Thoracic aorta (tissue), 2 donors: ENCODE measurements at regions not wholly inside any gene's neighbourhood (a gene's known extent, or its start where the extent isn't known, plus 50 kb on each side); places are given as distances from the start of the nearest gene placed in this dataset.
A peak's percentile ranks its signal among the peaks of the same experiment; 100 is the strongest.

Experiments
- ATAC-seq: fragments of 150-250 bp; one replicate; pipeline ENCODE4 v1.8.0; 2017; ENCODE audit warnings: low read depth; ENCODE audit not compliant: insufficient number of reproducible peaks, low FRiP score
- DNase-seq: peaks from one replicate; pipeline ENCODE4 v3.0.0-alpha.2; 2020; ENCODE audit warnings: low spot score
- H3K27ac ChIP-seq, 2 donors: fragments of 200-600 bp; sonication (generic); 1 replicate in 1 of 2; 2 replicates in 1 of 2; pipeline ENCODE4 v1.5.1; 2016; ENCODE audit warnings: mild to moderate bottlenecking in 2 of 2, moderate library complexity in 2 of 2
- H3K27me3 ChIP-seq: fragments of 200-600 bp; sonication (generic); replicated peaks from 2 replicates; pipeline ENCODE4 v1.6.0; 2016; ENCODE audit warnings: mild to moderate bottlenecking; ENCODE audit not compliant: insufficient read depth
- H3K36me3 ChIP-seq: fragments of 200-600 bp; sonication (generic); one replicate; pipeline ENCODE4 v1.5.1; 2016
- H3K4me1 ChIP-seq, 2 donors: fragments of 200-600 bp; sonication (generic); 1 replicate in 1 of 2; 2 replicates in 1 of 2; pipeline versions ENCODE4 v1.5.1 to v1.6.0; 2016; ENCODE audit warnings: low read depth in 2 of 2, mild to moderate bottlenecking in 1 of 2; ENCODE audit not compliant: control insufficient read depth in 1 of 2
- H3K4me3 ChIP-seq: fragments of 200-600 bp; sonication (generic); 2 replicates; pipeline ENCODE4 v1.5.1; 2016; ENCODE audit warnings: mild to moderate bottlenecking
- H3K9me3 ChIP-seq: fragments of 200-600 bp; sonication (generic); 2 replicates; pipeline ENCODE4 v1.5.1; 2016
- TF ChIP-seq, protein P1 (sequence below): fragments of 200-600 bp; sonication (generic); IDR thresholded peaks from one replicate; pipeline ENCODE4 v1.5.1; 2019; ENCODE audit warnings: antibody characterized with exemption

DNA sequence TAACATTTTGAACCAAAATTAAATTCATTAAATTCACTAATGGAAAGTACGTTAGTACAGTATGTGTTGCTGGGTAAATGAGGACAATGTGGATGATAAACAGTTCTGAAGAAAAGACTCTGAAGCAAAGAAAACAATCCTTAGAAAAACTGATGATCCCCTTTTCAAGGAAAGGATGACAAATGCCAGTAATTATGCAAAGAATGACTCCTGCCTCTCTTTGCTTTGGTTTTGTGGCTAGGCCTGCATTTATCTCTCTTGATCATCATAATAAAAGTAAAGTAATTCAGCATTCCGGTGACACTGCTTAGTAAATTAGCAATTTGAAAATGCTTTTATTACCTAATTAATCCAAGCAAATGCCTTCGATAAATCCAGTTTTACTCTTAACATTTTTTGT is 652.2 kb upstream of the DIPK2B start:
- H3K9me3 ChIP-seq, result no peaks in the 10 kb centered on the region
- H3K27ac ChIP-seq, result no peak overlapping the region
- ATAC-seq, result no peak
- H3K4me3 ChIP-seq, result no peak overlapping the region
- no peaks in the 10 kb centered on the region for H3K27me3 ChIP-seq
- H3K4me1 ChIP-seq, result no peaks in the 10 kb centered on the region
- no peak for DNase-seq
- TF ChIP-seq, protein P1, sequence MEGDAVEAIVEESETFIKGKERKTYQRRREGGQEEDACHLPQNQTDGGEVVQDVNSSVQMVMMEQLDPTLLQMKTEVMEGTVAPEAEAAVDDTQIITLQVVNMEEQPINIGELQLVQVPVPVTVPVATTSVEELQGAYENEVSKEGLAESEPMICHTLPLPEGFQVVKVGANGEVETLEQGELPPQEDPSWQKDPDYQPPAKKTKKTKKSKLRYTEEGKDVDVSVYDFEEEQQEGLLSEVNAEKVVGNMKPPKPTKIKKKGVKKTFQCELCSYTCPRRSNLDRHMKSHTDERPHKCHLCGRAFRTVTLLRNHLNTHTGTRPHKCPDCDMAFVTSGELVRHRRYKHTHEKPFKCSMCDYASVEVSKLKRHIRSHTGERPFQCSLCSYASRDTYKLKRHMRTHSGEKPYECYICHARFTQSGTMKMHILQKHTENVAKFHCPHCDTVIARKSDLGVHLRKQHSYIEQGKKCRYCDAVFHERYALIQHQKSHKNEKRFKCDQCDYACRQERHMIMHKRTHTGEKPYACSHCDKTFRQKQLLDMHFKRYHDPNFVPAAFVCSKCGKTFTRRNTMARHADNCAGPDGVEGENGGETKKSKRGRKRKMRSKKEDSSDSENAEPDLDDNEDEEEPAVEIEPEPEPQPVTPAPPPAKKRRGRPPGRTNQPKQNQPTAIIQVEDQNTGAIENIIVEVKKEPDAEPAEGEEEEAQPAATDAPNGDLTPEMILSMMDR, result no peak
- no peaks in the 10 kb centered on the region for H3K36me3 ChIP-seq

DNA sequence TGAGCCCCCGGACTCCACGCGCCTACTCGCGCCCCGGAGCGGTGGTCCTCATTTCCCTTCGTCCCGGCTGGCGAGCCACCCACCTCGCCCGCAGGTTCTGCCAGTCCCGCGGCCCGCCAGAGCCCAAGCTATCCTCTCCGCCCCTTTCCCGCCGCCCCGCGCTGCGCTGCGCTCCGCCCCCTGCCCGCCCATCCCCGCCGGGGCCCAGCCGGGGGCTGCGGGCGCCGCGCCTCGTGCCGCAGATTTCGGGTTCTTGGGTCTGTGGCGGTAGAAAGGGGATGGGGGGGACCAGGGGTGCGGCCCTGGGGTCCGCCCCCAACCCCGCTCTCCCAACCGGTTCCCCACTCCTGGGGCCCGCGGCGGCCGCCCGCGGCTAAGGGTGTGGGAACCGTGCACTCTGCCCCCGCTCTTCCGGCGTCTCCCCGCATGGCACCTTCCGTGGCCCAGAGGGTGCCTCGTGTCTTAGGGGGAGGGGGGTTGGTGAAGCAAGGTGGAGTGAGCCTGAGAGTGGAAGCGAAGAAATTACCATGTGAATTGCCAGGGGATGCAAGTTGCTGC is 650.8 kb upstream of the DIPK2B start:
- TF ChIP-seq, protein P1, result no peak
- DNase-seq (no peak), ATAC-seq (no peak)
- Histone ChIP-seq H3K4me1 (no peaks in the 10 kb centered on the region), H3K27me3 (no peaks in the 10 kb centered on the region), H3K36me3 (no peaks in the 10 kb centered on the region), H3K27ac (no peak overlapping the region), H3K4me3 (peak overlapping the region; percentile 75), H3K9me3 (no peaks in the 10 kb centered on the region)

- DNase-seq (no peak), ATAC-seq (no peak)
- Histone ChIP-seq H3K4me1 (no peaks in the 10 kb centered on the region), H3K27ac (no peak overlapping the region), H3K9me3 (no peaks in the 10 kb centered on the region), H3K4me3 (peak overlapping the region; percentile 75), H3K36me3 (no peaks in the 10 kb centered on the region), H3K27me3 (no peaks in the 10 kb centered on the region)
- TF ChIP-seq, protein P1, result no peak
Measured at GRCh38 chrX:45850775-45851433, 650.2 kb upstream of the DIPK2B start.

- Histone ChIP-seq H3K4me1 (no peaks in the 10 kb centered on the region), H3K36me3 (no peaks in the 10 kb centered on the region), H3K4me3 (peak overlapping the region; percentile 75), H3K27me3 (no peaks in the 10 kb centered on the region), H3K27ac (no peak overlapping the region), H3K9me3 (no peaks in the 10 kb centered on the region)
- DNase-seq, result no peak
- ATAC-seq, result no peak
- TF ChIP-seq, protein P1, result no peak
Measured at GRCh38 chrX:45850197-45850774, 649.6 kb upstream of the DIPK2B start.

GRCh38 chrX:45849261-45849862 is 648.7 kb upstream of the DIPK2B start:
- TF ChIP-seq, protein P1, result no peak
- DNase-seq (no peak), ATAC-seq (no peak)
- H3K4me3 ChIP-seq, result peak overlapping the region; percentile 75
- H3K9me3 ChIP-seq, result no peaks in the 10 kb centered on the region
- H3K27ac ChIP-seq, result no peak overlapping the region
- no peaks in the 10 kb centered on the region for H3K4me1 ChIP-seq
- no peaks in the 10 kb centered on the region for H3K27me3 ChIP-seq
- no peaks in the 10 kb centered on the region for H3K36me3 ChIP-seq
